ENCODE measurements at regions not wholly inside any gene's neighbourhood (a gene's known extent, or its start where the extent isn't known, plus 50 kb on each side); places are given as distances from the start of the nearest gene placed in this dataset.
"Not testable (repeated sequence)": the region's sequence is repeated elsewhere in the genome, so short reads cannot be mapped to it uniquely, and the experiment has no call there.

DNA sequence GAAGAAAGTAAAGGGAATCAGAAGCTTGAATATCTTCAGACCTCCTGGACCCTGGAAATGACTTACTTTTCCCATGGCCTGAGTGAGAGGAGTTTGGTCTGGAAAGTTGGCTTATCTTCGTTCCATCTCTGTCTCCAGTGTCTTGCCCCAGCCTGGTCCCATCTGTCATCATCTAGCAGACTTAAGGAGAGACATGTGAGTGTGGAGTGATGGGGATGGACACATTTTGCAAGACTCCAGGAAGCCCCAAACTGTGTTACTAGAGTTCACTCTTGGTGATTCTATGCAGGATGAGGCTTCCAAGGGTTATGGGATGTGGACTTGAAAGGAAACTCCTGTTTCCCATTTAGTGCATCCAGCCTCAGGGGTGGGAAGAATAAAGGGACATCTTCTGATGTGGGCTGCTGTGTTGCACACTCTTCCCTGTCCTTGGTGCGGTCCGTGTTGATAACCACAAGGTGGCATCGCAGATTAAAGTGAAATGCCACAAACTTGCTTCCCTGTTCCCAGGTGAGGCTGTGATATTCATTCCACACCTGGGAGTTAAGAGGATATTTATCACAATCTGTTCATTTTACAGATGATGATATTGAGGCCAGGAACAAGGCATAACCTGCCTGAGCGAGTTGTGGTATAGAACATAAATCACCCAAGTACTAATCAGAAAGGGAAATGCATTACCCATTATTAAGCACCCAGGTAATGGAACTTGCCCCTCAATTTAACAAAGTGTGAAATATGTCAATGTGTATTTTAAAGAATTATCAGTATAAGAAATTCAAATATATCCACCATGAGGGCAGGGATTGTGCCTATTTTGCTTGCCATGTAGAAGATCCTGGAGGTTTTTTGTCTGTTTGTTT, 269.9 kb upstream of the PAPPA start:
- Histone ChIP-seq H4K20me1 (ENCODE audit: insufficient read depth) (no peaks in the 10 kb centered on the region), H3K27ac (no peak overlapping the region), H3K36me3 (ENCODE audit: insufficient read depth) (no peaks in the 10 kb centered on the region), H3K79me2 (ENCODE audit: insufficient read depth, low read depth) (no peaks in the 10 kb centered on the region), H3K9ac (no peak overlapping the region), H2AFZ (ENCODE audit: low read depth) (no peak overlapping the region), H3K4me1 (ENCODE audit: low read depth, poor library complexity, severe bottlenecking) (no peaks in the 10 kb centered on the region), H3K4me2 (no peak overlapping the region), H3K27me3 (ENCODE audit: insufficient read depth, low read depth) (no peaks in the 10 kb centered on the region), H3K4me3 (IDR thresholded peaks at IDR 0.05; ENCODE audit: insufficient read depth, low read depth, low read length) (no peak overlapping the region)
- TF ChIP-seq, protein P1, sequence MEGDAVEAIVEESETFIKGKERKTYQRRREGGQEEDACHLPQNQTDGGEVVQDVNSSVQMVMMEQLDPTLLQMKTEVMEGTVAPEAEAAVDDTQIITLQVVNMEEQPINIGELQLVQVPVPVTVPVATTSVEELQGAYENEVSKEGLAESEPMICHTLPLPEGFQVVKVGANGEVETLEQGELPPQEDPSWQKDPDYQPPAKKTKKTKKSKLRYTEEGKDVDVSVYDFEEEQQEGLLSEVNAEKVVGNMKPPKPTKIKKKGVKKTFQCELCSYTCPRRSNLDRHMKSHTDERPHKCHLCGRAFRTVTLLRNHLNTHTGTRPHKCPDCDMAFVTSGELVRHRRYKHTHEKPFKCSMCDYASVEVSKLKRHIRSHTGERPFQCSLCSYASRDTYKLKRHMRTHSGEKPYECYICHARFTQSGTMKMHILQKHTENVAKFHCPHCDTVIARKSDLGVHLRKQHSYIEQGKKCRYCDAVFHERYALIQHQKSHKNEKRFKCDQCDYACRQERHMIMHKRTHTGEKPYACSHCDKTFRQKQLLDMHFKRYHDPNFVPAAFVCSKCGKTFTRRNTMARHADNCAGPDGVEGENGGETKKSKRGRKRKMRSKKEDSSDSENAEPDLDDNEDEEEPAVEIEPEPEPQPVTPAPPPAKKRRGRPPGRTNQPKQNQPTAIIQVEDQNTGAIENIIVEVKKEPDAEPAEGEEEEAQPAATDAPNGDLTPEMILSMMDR (conservative IDR thresholded peaks at IDR 0.05; ENCODE audit: low read depth, low read length), result peak; percentile 53

DNA sequence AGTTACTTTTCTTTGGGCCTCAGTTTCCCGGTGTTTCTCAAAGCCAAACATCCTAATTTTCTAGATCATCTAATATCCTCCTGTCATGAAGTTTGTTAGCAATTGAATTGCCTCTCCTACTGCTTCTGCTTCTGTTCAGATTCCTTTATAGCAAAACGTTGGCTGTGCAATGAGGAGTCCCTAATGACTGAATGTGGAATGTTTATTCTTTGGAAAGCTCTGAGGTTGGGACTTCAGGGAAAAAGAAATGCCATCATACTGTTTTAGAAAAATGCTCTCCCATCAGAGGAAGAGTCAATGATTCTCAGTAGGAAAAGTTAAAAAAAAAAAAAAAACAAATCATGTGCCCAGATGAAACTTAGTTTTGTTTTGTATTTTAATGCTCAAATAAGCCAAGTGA, 268.7 kb upstream of the PAPPA start:
- H3K27me3 ChIP-seq (ENCODE audit: insufficient read depth, low read depth), result no peaks in the 10 kb centered on the region
- no peak overlapping the region for H3K27ac ChIP-seq
- no peaks in the 10 kb centered on the region for H3K4me1 ChIP-seq (ENCODE audit: low read depth, poor library complexity, severe bottlenecking)
- no peak overlapping the region for H2AFZ ChIP-seq (ENCODE audit: low read depth)
- H3K79me2 ChIP-seq (ENCODE audit: insufficient read depth, low read depth), result no peaks in the 10 kb centered on the region
- H3K9ac ChIP-seq, result no peak overlapping the region
- TF ChIP-seq, protein P1 (conservative IDR thresholded peaks at IDR 0.05; ENCODE audit: low read depth, low read length), result no peak
- H3K36me3 ChIP-seq (ENCODE audit: insufficient read depth), result no peaks in the 10 kb centered on the region
- no peak overlapping the region for H3K4me2 ChIP-seq
- no peak overlapping the region for H3K4me3 ChIP-seq (IDR thresholded peaks at IDR 0.05; ENCODE audit: insufficient read depth, low read depth, low read length)
- no peaks in the 10 kb centered on the region for H4K20me1 ChIP-seq (ENCODE audit: insufficient read depth)

DNA sequence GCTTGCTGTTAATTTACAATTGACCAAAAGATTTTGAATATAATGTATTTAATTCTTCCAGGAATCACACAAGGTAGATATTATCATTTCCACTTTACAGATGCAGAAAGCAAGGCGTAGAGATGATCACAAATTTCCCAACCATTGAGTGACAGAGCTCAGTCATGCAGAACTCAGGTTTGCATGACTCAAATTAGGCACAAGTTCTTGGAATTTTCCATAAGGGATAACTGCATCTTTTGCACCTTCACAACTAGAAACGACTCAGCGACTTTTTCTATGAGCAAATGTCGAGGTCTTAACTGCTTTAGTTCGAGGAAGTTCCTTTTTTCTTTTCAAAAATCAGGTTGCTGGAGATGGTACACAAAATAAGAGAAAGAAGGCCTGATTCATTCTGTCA, 265.5 kb upstream of the PAPPA start:
- Histone ChIP-seq H4K20me1 (ENCODE audit: insufficient read depth) (no peaks in the 10 kb centered on the region), H3K4me2 (no peak overlapping the region), H3K27ac (no peak overlapping the region), H3K27me3 (ENCODE audit: insufficient read depth, low read depth) (no peaks in the 10 kb centered on the region), H3K79me2 (ENCODE audit: insufficient read depth, low read depth) (no peaks in the 10 kb centered on the region), H3K36me3 (ENCODE audit: insufficient read depth) (no peaks in the 10 kb centered on the region), H3K4me1 (ENCODE audit: low read depth, poor library complexity, severe bottlenecking) (no peaks in the 10 kb centered on the region), H3K4me3 (IDR thresholded peaks at IDR 0.05; ENCODE audit: insufficient read depth, low read depth, low read length) (no peak overlapping the region), H3K9ac (no peak overlapping the region), H2AFZ (ENCODE audit: low read depth) (no peak overlapping the region)
- TF ChIP-seq, protein P1 (conservative IDR thresholded peaks at IDR 0.05; ENCODE audit: low read depth, low read length), result no peak

DNA sequence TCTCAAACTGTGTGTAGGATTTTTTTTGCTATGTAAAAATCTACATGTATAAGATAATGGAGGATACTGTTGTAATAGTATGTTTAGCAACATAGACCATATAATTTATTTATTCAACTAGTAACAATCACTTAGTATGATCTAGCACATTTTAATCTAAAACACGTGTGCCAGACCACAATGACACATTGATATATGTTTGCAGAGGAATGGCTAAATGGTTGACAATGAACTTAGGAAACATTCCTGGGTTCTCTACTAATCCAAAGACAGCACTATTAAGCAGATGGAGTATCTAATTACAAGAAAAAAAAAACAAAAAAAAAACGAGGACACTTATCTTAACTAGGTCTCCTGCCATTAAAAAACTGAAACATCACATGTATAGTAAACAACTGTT, 261.7 kb upstream of the PAPPA start:
- TF ChIP-seq, protein P1 (conservative IDR thresholded peaks at IDR 0.05; ENCODE audit: low read depth, low read length), result no peak
- Histone ChIP-seq H3K4me2 (no peak overlapping the region), H3K79me2 (ENCODE audit: insufficient read depth, low read depth) (no peaks in the 10 kb centered on the region), H2AFZ (ENCODE audit: low read depth) (no peak overlapping the region), H3K4me3 (IDR thresholded peaks at IDR 0.05; ENCODE audit: insufficient read depth, low read depth, low read length) (no peak overlapping the region), H3K4me1 (ENCODE audit: low read depth, poor library complexity, severe bottlenecking) (no peaks in the 10 kb centered on the region), H3K27me3 (ENCODE audit: insufficient read depth, low read depth) (no peaks in the 10 kb centered on the region), H3K9ac (no peak overlapping the region), H3K27ac (no peak overlapping the region), H3K36me3 (ENCODE audit: insufficient read depth) (no peaks in the 10 kb centered on the region), H4K20me1 (ENCODE audit: insufficient read depth) (no peaks in the 10 kb centered on the region)

DNA sequence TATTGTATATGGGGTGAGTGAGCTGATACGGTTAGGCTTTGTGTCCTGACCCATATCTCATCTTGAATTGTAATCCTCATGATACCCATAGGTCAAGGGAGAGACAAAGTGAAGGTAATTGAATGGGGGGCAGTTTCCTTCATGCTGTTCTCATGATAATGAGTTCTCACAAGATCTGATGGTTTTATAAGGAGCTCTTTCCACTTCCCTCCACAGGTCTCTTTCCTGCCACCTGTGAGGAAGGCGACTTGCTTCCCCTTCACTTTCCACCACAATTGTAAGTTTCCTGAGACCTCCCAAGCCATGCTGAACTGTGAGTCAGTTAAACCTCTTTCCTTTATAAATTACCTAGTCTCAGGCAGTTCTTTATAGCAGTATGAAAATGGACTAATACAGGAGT, 255.1 kb upstream of the PAPPA start:
- H2AFZ ChIP-seq (ENCODE audit: low read depth); H3K27ac ChIP-seq: not testable (repeated sequence)

More for the DNA sequence above, 255.1 kb upstream of the PAPPA start:
- H3K4me1 ChIP-seq (ENCODE audit: low read depth, poor library complexity, severe bottlenecking); H3K79me2 ChIP-seq (ENCODE audit: insufficient read depth, low read depth); H4K20me1 ChIP-seq (ENCODE audit: insufficient read depth); H3K9ac ChIP-seq; H3K4me2 ChIP-seq; H3K27me3 ChIP-seq (ENCODE audit: insufficient read depth, low read depth); H3K4me3 ChIP-seq (IDR thresholded peaks at IDR 0.05; ENCODE audit: insufficient read depth, low read depth, low read length); H3K36me3 ChIP-seq (ENCODE audit: insufficient read depth): not testable (repeated sequence)
